GM12801 (cell line): ENCODE measurements at regions not wholly inside any gene's neighbourhood (a gene's known extent, or its start where the extent isn't known, plus 50 kb on each side); places are given as distances from the start of the nearest gene placed in this dataset.

ENCODE experiments used
- CTCF ChIP-seq: IDR thresholded peaks from one replicate; pipeline ENCODE4 v1.5.1; 2011; ENCODE audit warnings: control low read depth; ENCODE audit not compliant: insufficient read length; ENCODE audit errors: extremely low read depth

GRCh38 chr12:125470838-125471783, 405.9 kb downstream of the AACS start:
- no peak for TF ChIP-seq CTCF

GRCh38 chr12:125473501-125473900, 408.3 kb downstream of the AACS start:
- no peak for TF ChIP-seq CTCF

DNA sequence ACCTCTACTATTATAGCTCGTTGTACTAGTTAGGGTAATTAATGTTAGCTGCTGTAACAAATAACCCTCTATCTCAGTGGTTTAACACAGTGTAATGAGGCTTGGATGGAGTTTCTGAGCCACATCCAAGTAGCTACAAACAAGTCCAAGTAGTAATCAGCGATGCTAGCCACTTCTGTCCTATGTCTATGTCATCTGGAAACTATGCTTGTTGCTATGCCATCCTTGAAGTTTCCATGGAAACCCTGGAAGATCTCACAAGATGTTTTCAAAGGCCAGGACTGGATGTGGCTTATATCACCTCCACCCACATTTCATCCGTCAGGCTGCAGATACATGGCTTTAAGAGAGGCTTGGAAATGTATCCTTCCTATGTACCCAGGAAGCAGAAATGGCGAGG, 422.1 kb downstream of the AACS start:
- no peak for TF ChIP-seq CTCF

GRCh38 chr12:125491553-125491952, 426.3 kb downstream of the AACS start:
- TF ChIP-seq CTCF, result no peak

GRCh38 chr12:125492354-125493270, 427.4 kb downstream of the AACS start:
- TF ChIP-seq CTCF, result no peak

DNA sequence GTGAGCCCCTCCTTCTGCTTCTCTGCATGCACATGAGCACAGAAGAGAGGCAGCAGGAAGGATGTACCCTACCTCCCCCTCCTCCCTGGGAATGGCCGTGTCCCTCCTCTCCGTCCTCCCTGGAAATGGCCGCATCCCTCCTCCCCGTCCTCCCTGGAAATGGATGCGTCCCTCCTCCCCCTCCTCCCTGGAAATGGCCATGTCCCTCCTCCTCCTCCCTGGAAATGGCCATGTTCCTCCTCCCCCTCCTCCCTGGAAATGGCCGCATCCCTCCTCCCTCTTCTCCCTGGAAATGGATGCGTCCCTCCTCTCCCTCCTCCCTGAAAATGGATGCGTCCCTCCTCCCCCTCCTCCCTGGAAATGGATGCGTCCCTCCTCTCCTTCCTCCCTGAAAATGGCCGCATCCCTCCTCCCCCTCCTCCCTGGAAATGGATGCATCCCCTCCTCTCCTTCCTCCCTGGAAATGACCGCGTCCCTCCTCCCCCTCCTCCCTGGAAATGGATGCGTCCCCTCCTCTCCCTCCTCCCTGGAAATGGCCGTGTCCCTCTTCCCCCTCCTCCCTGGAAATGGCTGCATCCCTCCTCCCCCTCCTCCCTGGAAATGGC, 428.6 kb downstream of the AACS start:
- TF ChIP-seq CTCF, result no peak

DNA sequence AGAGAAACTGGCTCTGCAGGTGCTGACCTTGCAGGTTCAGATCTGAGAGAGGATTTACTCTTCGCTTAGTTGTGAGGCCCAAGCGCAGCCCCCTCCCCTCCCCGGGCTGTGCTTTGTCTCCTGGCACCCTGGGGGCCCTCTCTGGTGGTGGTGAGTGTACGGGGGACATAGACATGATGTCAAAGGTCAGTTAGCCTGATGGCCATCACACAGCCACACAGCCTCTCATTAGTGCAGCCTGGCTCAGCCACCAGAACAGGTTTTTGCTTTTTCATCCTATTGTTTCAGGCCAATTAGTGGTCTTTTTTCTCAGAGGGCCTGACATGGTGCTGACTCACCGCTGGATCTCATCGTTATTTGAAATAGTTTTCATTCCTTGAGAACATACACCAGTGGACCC, 437.9 kb downstream of the AACS start:
- no peak for TF ChIP-seq CTCF
